AG04450 (cell line): ENCODE measurements at regions not wholly inside any gene's neighbourhood (a gene's known extent, or its start where the extent isn't known, plus 50 kb on each side); places are given as distances from the start of the nearest gene placed in this dataset.
"Not testable (repeated sequence)": the region's sequence is repeated elsewhere in the genome, so short reads cannot be mapped to it uniquely, and the experiment has no call there.

Source experiments
- CTCF ChIA-PET: fragments of 300-600, 350-600 bp; formaldehyde crosslinking; extraction: SDS; loops from one replicate; lab custom pipeline; 2022; ENCODE audit warnings: antibody characterized with exemption, inconsistent platforms; lab: Charles Lee
- POLR2A ChIA-PET: fragments of 350-600 bp; formaldehyde crosslinking; extraction: SDS; loops from one replicate; lab custom pipeline; 2021; ENCODE audit warnings: antibody characterized with exemption, inconsistent platforms; lab: Yijun Ruan, JAX
- DNase-seq: peaks from one replicate; pipeline ENCODE4 v3.0.0-alpha.2; 2011; ENCODE audit warnings: low read depth, low spot score
- H3K27ac ChIP-seq: one replicate; pipeline ENCODE4 v1.5.1; 2012; ENCODE audit warnings: low read depth, low read length, control low read depth
- H3K27me3 ChIP-seq: one replicate; pipeline ENCODE4 v1.6.0; 2012; ENCODE audit warnings: low read length; ENCODE audit not compliant: control insufficient read depth, insufficient read depth
- H3K4me3 ChIP-seq: 2 replicates; pipeline ENCODE4 v1.5.1; 2011; ENCODE audit warnings: mild to moderate bottlenecking, low read depth, low read length, control low read depth
- H3K9me3 ChIP-seq: 2 replicates; pipeline ENCODE4 v1.5.1; 2012; ENCODE audit warnings: low read length; ENCODE audit not compliant: control insufficient read depth, insufficient read depth
- CTCF ChIP-seq: IDR thresholded peaks from 2 replicates; pipeline ENCODE4 v1.5.1; 2011; ENCODE audit warnings: low read depth, low read length, control low read depth, inconsistent platforms

DNA sequence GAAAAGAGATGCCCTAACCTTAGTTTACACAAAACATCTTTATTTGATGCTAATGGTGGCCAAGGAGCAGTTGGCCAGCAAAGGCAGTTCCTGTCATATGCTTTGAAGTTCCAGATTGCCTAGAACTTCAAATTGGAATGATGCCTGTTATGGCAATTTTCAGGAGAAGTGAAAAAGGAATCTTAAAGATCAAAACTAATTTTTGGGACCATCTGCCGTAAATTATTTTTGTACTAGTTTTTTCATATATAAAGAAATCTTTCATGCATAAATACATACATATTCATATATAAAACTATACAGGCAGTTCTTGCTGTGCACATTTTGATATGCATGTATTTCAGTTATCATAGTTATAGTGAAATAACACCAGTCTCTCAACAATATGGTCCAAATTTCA lies 1185.6 kb upstream of the FAM98A start:
- Histone ChIP-seq H3K4me3 (no peak overlapping the region), H3K9me3 (no peaks in the 10 kb centered on the region), H3K27me3 (no peaks in the 10 kb centered on the region), H3K27ac (no peak overlapping the region)
- ChIA-PET POLR2A (no interaction called here), CTCF (no interaction called here)
- no peak for DNase-seq
- TF ChIP-seq CTCF = no peak

- DNase-seq, H3K9me3 ChIP-seq, H3K4me3 ChIP-seq, CTCF ChIA-PET, H3K27me3 ChIP-seq, POLR2A ChIA-PET, H3K27ac ChIP-seq: not testable (repeated sequence)
Observed at GRCh38 chr2:34750742-34751141, 1151.6 kb upstream of the FAM98A start.

- no peak for DNase-seq
- no peaks in the 10 kb centered on the region for H3K27me3 ChIP-seq
- peaks cover 3% of the 10 kb centered on the region; the same call in 1 of the 2 replicates for H3K9me3 ChIP-seq
- no peak overlapping the region for H3K27ac ChIP-seq
- TF ChIP-seq CTCF = no peak
- ChIA-PET CTCF (no interaction called here), POLR2A (no interaction called here)
- H3K4me3 ChIP-seq = no peak overlapping the region
Observed at GRCh38 chr2:34747643-34748042, 1148.5 kb upstream of the FAM98A start.

GRCh38 chr2:34738691-34739090 lies 1139.6 kb upstream of the FAM98A start:
- Histone ChIP-seq H3K27me3 (no peaks in the 10 kb centered on the region), H3K4me3 (no peak overlapping the region), H3K9me3 (peaks cover 3% of the 10 kb centered on the region; the same call in 1 of the 2 replicates), H3K27ac (no peak overlapping the region)
- POLR2A ChIA-PET = no interaction called here
- TF ChIP-seq CTCF = no peak
- CTCF ChIA-PET = no interaction called here
- no peak for DNase-seq

DNA sequence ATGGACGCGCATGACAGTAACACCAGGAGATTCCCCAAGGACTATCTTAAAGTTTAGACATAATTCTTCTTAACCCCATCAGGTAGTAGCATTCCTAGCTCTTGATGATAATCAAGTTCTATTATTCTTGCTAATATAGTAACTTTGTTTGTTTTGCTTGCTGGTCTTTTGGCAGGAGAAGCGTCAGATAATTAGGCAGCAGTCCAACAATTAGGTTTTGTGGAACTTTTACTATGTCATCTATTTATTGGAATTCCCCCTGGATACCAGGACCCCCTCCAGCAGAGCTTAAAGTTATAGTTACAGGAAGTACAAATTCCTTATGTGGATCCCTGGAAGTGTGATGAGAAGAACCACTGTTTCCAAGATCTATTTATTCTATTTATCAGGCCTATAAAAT lies 1138.0 kb upstream of the FAM98A start:
- Histone ChIP-seq H3K4me3 (no peak overlapping the region), H3K27ac (no peak overlapping the region), H3K27me3 (no peaks in the 10 kb centered on the region), H3K9me3 (peaks cover 9% of the 10 kb centered on the region)
- POLR2A ChIA-PET = no interaction called here
- TF ChIP-seq CTCF = no peak
- CTCF ChIA-PET = no interaction called here
- no peak for DNase-seq

DNA sequence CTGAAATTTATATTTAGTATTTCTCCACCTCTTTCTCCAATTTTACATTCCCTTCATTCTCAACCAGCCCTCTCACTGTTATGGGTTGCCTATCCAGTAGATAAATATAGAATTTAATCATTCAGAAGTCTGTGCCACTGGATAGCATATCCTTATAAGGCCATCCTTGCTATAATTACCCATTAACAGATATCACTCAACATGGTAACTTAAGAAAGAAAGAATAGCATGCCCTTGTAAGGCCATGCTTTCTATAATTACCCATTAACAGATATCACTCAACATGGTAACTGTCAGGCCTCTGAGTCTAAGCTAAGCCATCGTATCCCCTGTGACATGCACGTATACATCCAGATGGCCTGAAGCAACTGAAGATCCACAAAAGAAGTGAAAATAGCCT lies 1137.4 kb upstream of the FAM98A start:
- no peak for TF ChIP-seq CTCF
- H3K27ac ChIP-seq = no peak overlapping the region
- no peak for DNase-seq
- H3K9me3 ChIP-seq = peaks cover 9% of the 10 kb centered on the region
- no peak overlapping the region for H3K4me3 ChIP-seq
- POLR2A ChIA-PET = no interaction called here
- CTCF ChIA-PET = no interaction called here
- no peaks in the 10 kb centered on the region for H3K27me3 ChIP-seq
